Type B pancreatic cell (in vitro differentiated cells): ENCODE measurements at regions not wholly inside any gene's neighbourhood (a gene's known extent, or its start where the extent isn't known, plus 50 kb on each side); places are given as distances from the start of the nearest gene placed in this dataset.

Experiments
- DNase-seq: peaks from one replicate; pipeline ENCODE4 v3.0.0; 2021; ENCODE audit warnings: mixed read lengths; ENCODE audit not compliant: unreplicated experiment; ENCODE audit errors: extremely low spot score
- H3K27ac Mint-ChIP-seq: 2 replicates; pipeline ENCODE4 v1.8.0; 2021; ENCODE audit warnings: mild to moderate bottlenecking, mixed read lengths
- H3K27me3 Mint-ChIP-seq: 2 replicates; pipeline ENCODE4 v1.8.0; 2021; ENCODE audit warnings: mixed read lengths
- H3K36me3 Mint-ChIP-seq: 2 replicates; pipeline ENCODE4 v1.8.0; 2021; ENCODE audit warnings: mixed read lengths
- H3K4me1 Mint-ChIP-seq: one replicate; pipeline ENCODE4 v1.8.0; 2021; ENCODE audit warnings: mixed read lengths; ENCODE audit not compliant: unreplicated experiment
- H3K4me3 Mint-ChIP-seq: 2 replicates; pipeline ENCODE4 v1.8.0; 2021; ENCODE audit warnings: mild to moderate bottlenecking, mixed read lengths
- H3K9me3 Mint-ChIP-seq: 2 replicates; pipeline ENCODE4 v1.8.0; 2021; ENCODE audit warnings: mixed read lengths
- CTCF ChIP-seq: fragments of 200-600 bp; sonication (generic); conservative IDR thresholded peaks from 2 replicates; pipeline ENCODE4 v1.5.0; 2021; ENCODE audit warnings: antibody characterized with exemption, mild to moderate bottlenecking

- H3K27ac Mint-ChIP-seq = no peak overlapping the region
- H3K4me3 Mint-ChIP-seq = no peak overlapping the region
- no peaks in the 10 kb centered on the region for H3K27me3 Mint-ChIP-seq
- no peaks in the 10 kb centered on the region for H3K36me3 Mint-ChIP-seq
- H3K9me3 Mint-ChIP-seq = no peaks in the 10 kb centered on the region
- no peak for DNase-seq
- no peaks in the 10 kb centered on the region for H3K4me1 Mint-ChIP-seq
- no peak for TF ChIP-seq CTCF
These were observed 1489.2 kb upstream of the C9orf72 start for GRCh38 chr9:29062446-29062845.

GRCh38 chr9:29063031-29063430, 1489.8 kb upstream of the C9orf72 start:
- H3K4me1 Mint-ChIP-seq = no peaks in the 10 kb centered on the region
- H3K27me3 Mint-ChIP-seq = no peaks in the 10 kb centered on the region
- no peaks in the 10 kb centered on the region for H3K9me3 Mint-ChIP-seq
- no peak for DNase-seq
- H3K36me3 Mint-ChIP-seq = no peaks in the 10 kb centered on the region
- no peak for TF ChIP-seq CTCF
- no peak overlapping the region for H3K4me3 Mint-ChIP-seq
- H3K27ac Mint-ChIP-seq = no peak overlapping the region

GRCh38 chr9:29066141-29066640, 1492.9 kb upstream of the C9orf72 start:
- H3K27me3 Mint-ChIP-seq = no peaks in the 10 kb centered on the region
- TF ChIP-seq CTCF = no peak

GRCh38 chr9:29068461-29068860, 1495.2 kb upstream of the C9orf72 start:
- H3K4me3 Mint-ChIP-seq = no peak overlapping the region
- H3K9me3 Mint-ChIP-seq = no peaks in the 10 kb centered on the region
- no peaks in the 10 kb centered on the region for H3K27me3 Mint-ChIP-seq
- H3K36me3 Mint-ChIP-seq = no peaks in the 10 kb centered on the region
- DNase-seq = no peak
- no peaks in the 10 kb centered on the region for H3K4me1 Mint-ChIP-seq
- H3K27ac Mint-ChIP-seq = no peak overlapping the region
- no peak for TF ChIP-seq CTCF

More at GRCh38 chr9:29066141-29066640, 1492.9 kb upstream of the C9orf72 start:
- Mint-ChIP-seq H3K27ac (no peak overlapping the region), H3K4me3 (no peak overlapping the region), H3K36me3 (no peaks in the 10 kb centered on the region), H3K4me1 (no peaks in the 10 kb centered on the region), H3K9me3 (no peaks in the 10 kb centered on the region)
- DNase-seq = no peak

- Mint-ChIP-seq H3K9me3 (no peaks in the 10 kb centered on the region), H3K27ac (no peak overlapping the region)
These were observed 1496.1 kb upstream of the C9orf72 start for GRCh38 chr9:29069376-29069775.

More at GRCh38 chr9:29069376-29069775, 1496.1 kb upstream of the C9orf72 start:
- Mint-ChIP-seq H3K4me1 (no peaks in the 10 kb centered on the region), H3K4me3 (no peak overlapping the region), H3K36me3 (no peaks in the 10 kb centered on the region), H3K27me3 (no peaks in the 10 kb centered on the region)
- TF ChIP-seq CTCF = no peak
- no peak for DNase-seq
